ENCODE measurements at regions not wholly inside any gene's neighbourhood (a gene's known extent, or its start where the extent isn't known, plus 50 kb on each side); places are given as distances from the start of the nearest gene placed in this dataset.

DNA sequence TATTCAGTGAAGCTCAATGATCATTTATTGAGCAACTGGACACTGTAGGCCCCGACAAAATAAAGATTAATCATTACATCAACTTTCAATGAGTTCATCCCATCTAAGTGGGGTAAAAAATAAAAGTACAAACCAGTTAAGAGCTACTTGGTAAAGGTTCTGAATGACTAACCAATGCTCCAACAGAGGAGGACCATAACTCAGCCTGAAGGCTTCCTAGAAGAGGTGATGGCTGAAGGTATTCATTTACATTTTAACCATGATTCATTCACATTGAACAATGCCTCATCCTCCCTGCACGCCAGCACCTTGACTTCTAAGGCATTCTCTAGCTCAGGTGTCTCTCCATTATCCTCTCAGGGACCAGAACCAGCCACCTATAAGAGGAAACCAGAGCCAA lies 201.4 kb downstream of the ZNF462 start:
- intact Hi-C loops (cut with DNase I): no loop called here
- Histone ChIP-seq H3K27ac (no peak overlapping the region), H3K4me1 (peaks cover 0 to 8% (median 3%) of the 10 kb centered on the region in 4 donors), H3K36me3 (no peaks in the 10 kb centered on the region), H3K4me3 (no peak overlapping the region), H3K27me3 (no peaks in the 10 kb centered on the region), H3K9me3 (peaks cover 0 to 3% (median 0%) of the 10 kb centered on the region in 4 donors)
- TF ChIP-seq POLR2AphosphoS5 (IDR thresholded peaks at IDR 0.05) (no peak), EP300 (IDR thresholded peaks at IDR 0.05) (no peak), POLR2A (IDR thresholded peaks at IDR 0.05) (no peak)
- TF ChIP-seq, protein P1, sequence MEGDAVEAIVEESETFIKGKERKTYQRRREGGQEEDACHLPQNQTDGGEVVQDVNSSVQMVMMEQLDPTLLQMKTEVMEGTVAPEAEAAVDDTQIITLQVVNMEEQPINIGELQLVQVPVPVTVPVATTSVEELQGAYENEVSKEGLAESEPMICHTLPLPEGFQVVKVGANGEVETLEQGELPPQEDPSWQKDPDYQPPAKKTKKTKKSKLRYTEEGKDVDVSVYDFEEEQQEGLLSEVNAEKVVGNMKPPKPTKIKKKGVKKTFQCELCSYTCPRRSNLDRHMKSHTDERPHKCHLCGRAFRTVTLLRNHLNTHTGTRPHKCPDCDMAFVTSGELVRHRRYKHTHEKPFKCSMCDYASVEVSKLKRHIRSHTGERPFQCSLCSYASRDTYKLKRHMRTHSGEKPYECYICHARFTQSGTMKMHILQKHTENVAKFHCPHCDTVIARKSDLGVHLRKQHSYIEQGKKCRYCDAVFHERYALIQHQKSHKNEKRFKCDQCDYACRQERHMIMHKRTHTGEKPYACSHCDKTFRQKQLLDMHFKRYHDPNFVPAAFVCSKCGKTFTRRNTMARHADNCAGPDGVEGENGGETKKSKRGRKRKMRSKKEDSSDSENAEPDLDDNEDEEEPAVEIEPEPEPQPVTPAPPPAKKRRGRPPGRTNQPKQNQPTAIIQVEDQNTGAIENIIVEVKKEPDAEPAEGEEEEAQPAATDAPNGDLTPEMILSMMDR (IDR thresholded peaks at IDR 0.05): no peak
- no peak for DNase-seq
- 79 to 91% methylated on average over 2 of the region's 2 CpGs for WGBS, 2 donors

DNA sequence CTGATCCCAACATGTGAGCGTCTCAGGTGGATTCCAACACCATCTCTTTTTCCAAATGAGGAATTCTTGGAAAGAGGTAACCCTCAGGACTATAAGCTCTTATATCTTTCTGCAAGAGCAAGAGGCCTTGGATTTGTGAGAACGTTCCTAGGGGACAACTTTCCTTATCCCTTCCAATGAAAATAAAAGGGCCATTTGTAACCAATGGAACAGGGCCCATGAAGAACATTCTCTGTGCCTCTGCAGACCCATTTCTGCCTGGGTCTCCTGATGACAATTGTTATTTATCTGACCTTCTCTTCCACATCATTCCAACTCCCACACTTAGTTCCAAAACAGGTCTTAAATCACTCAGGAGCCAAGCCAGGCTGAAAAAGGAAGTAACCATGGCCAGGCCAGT lies 202.6 kb downstream of the ZNF462 start:
- Histone ChIP-seq H3K9me3 (peaks cover 0 to 3% (median 0%) of the 10 kb centered on the region in 4 donors), H3K27me3 (no peaks in the 10 kb centered on the region), H3K27ac (no peak overlapping the region), H3K4me3 (no peak overlapping the region), H3K4me1 (peaks cover 0 to 8% (median 3%) of the 10 kb centered on the region in 4 donors), H3K36me3 (no peaks in the 10 kb centered on the region)
- TF ChIP-seq, protein P1 (IDR thresholded peaks at IDR 0.05): no peak
- TF ChIP-seq POLR2AphosphoS5 (IDR thresholded peaks at IDR 0.05) (no peak), POLR2A (IDR thresholded peaks at IDR 0.05) (no peak), EP300 (IDR thresholded peaks at IDR 0.05) (no peak)
- DNase-seq: no peak
- intact Hi-C loops (cut with DNase I): no loop called here
- whole genome bisulfite sequencing, 2 donors: 88 to 90% methylated on average over 2 of the region's 2 CpGs

DNA sequence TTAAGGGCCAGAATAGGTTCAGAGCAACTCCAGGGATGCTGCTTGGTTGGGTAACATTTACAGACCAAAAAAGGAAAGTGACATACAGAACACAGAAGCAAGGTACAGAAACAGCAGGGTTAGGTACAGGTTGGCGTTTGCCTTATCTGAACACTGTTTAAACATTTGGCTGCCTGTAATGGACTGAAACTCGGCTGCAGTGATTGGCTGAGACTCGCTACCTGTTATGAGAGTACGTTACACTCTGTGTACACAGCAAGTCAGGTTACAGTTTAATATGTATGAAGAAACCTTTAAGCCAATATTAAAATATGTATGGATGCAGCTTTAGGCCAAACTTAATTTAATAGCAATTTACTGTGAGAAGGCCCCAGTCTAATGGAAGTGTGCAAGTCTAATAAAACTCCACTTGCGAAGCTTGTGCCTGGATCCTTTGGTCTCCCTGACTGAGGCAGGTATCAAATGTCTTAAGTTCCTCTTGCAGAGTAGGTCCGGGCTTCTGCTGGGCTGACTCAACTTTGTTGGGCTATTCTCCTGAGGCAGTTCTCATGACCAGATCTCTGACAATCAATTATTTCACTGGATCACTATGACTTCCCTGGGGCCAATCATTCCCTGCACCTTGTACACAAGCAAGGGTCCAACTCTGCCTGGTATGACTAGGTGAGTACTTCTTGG lies 204.9 kb downstream of the ZNF462 start:
- H3K36me3 ChIP-seq: no peaks in the 10 kb centered on the region
- no peaks in the 10 kb centered on the region for H3K27me3 ChIP-seq
- TF ChIP-seq, protein P1 (IDR thresholded peaks at IDR 0.05): no peak
- intact Hi-C loops (cut with DNase I): no loop called here
- H3K4me1 ChIP-seq: peaks cover 0 to 8% (median 3%) of the 10 kb centered on the region in 4 donors
- DNase-seq: no peak
- H3K27ac ChIP-seq: no peak overlapping the region
- WGBS, 2 donors: 18 to 78% methylated on average over 6 of the region's 6 CpGs
- no peaks in the 10 kb centered on the region for H3K9me3 ChIP-seq
- no peak overlapping the region for H3K4me3 ChIP-seq

DNA sequence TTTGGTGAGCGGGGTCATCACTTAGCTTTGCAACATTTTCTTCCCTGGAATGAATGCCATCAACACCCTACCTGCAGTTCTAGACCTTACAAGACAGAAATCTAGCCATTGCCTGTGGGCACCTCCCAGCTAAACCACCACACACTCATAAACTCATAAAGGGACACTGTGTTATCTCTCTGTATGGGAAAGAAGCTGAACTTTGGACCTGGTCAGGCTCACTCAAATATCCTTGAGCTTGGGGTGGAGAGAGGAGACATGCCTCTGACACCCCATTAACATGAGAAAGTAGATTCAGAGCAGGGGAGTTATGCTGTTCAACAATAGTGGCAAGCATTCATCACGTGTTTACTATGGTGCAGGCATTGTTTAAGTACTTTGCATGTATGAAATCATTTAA lies 205.6 kb downstream of the ZNF462 start:
- intact Hi-C loops (cut with DNase I): no loop called here
- H3K4me1 ChIP-seq: peaks cover 0 to 8% (median 3%) of the 10 kb centered on the region in 4 donors
- H3K27me3 ChIP-seq: no peaks in the 10 kb centered on the region
- H3K27ac ChIP-seq: no peak overlapping the region
- DNase-seq: no peak
- H3K4me3 ChIP-seq: no peak overlapping the region
- TF ChIP-seq POLR2AphosphoS5 (IDR thresholded peaks at IDR 0.05) (no peak), EP300 (IDR thresholded peaks at IDR 0.05) (no peak), POLR2A (IDR thresholded peaks at IDR 0.05) (no peak)
- TF ChIP-seq, protein P1 (IDR thresholded peaks at IDR 0.05): no peak
- 20 to 65% methylated on average over 2 of the region's 2 CpGs for WGBS, 2 donors
- H3K9me3 ChIP-seq: no peaks in the 10 kb centered on the region
- no peaks in the 10 kb centered on the region for H3K36me3 ChIP-seq

DNA sequence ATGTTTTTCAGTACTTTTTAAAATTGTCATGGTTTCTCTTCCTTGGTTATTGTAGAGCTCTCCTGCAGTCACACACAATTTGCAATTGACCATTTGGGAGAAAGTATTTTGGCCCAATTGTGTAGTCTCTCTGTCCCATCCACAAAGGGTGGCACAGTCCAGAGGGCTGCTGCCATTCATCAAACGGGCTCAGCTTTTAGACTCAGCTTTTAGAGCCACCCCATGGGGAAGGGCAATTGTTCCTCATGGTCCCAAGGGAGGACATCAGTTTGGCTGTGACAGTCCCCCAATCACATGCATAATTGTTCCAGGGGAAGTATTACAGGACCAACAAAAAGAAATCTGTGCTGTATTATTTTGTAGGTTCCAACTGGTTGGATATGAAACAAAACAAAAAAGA lies 207.6 kb downstream of the ZNF462 start:
- Histone ChIP-seq H3K9me3 (no peaks in the 10 kb centered on the region), H3K36me3 (no peaks in the 10 kb centered on the region), H3K27me3 (no peaks in the 10 kb centered on the region), H3K27ac (no peak overlapping the region), H3K4me3 (no peak overlapping the region), H3K4me1 (peaks cover 0 to 6% (median 2%) of the 10 kb centered on the region in 4 donors)
- no peak for TF ChIP-seq EP300 (IDR thresholded peaks at IDR 0.05)
- no peak for TF ChIP-seq POLR2A (IDR thresholded peaks at IDR 0.05)
- TF ChIP-seq POLR2AphosphoS5 (IDR thresholded peaks at IDR 0.05): no peak
- TF ChIP-seq, protein P1 (IDR thresholded peaks at IDR 0.05): no peak
- intact Hi-C loops (cut with DNase I): no loop called here
- DNase-seq: no peak
- WGBS, 2 donors: 67 to 68% methylated on average over 1 of the region's 1 CpG

Measured in sigmoid colon (tissue), 6 donors.